ENCODE measurements at regions not wholly inside any gene's neighbourhood (a gene's known extent, or its start where the extent isn't known, plus 50 kb on each side); places are given as distances from the start of the nearest gene placed in this dataset.

GRCh38 chrX:87236830-87237440 lies 280.7 kb upstream of the KLHL4 start:
- no peak overlapping the region for H3K9ac ChIP-seq (ENCODE audit: low read length)
- H3K36me3 ChIP-seq (ENCODE audit: control insufficient read depth, insufficient read depth, low read length, severe bottlenecking) = no peaks in the 10 kb centered on the region
- no peaks in the 10 kb centered on the region for H3K4me1 ChIP-seq (ENCODE audit: control insufficient read depth, insufficient read depth, low read length)
- H3K27me3 ChIP-seq (replicated peaks; ENCODE audit: control insufficient read depth, insufficient read depth, low read length) = no peaks in the 10 kb centered on the region
- H3K9me3 ChIP-seq (ENCODE audit: control insufficient read depth, low read length) = no peaks in the 10 kb centered on the region
- H3K4me3 ChIP-seq (ENCODE audit: low read length) = no peak overlapping the region
- DNase-seq (ENCODE audit: low read depth) = no peak

GRCh38 chrX:87265518-87265917 lies 252.1 kb upstream of the KLHL4 start:
- Histone ChIP-seq H3K36me3 (ENCODE audit: control insufficient read depth, insufficient read depth, low read length, severe bottlenecking) (no peaks in the 10 kb centered on the region), H3K27me3 (replicated peaks; ENCODE audit: control insufficient read depth, insufficient read depth, low read length) (peaks cover 3% of the 10 kb centered on the region), H3K9ac (ENCODE audit: low read length) (no peak overlapping the region), H3K9me3 (ENCODE audit: control insufficient read depth, low read length) (peaks cover 8% of the 10 kb centered on the region), H3K4me3 (ENCODE audit: low read length) (no peak overlapping the region), H3K4me1 (ENCODE audit: control insufficient read depth, insufficient read depth, low read length) (no peaks in the 10 kb centered on the region)
- no peak for DNase-seq (ENCODE audit: low read depth)

GRCh38 chrX:87272491-87272890 lies 245.1 kb upstream of the KLHL4 start:
- Histone ChIP-seq H3K9me3 (ENCODE audit: control insufficient read depth, low read length) (no peaks in the 10 kb centered on the region), H3K36me3 (ENCODE audit: control insufficient read depth, insufficient read depth, low read length, severe bottlenecking) (no peaks in the 10 kb centered on the region), H3K4me1 (ENCODE audit: control insufficient read depth, insufficient read depth, low read length) (no peaks in the 10 kb centered on the region), H3K27me3 (replicated peaks; ENCODE audit: control insufficient read depth, insufficient read depth, low read length) (no peaks in the 10 kb centered on the region), H3K9ac (ENCODE audit: low read length) (no peak overlapping the region), H3K4me3 (ENCODE audit: low read length) (no peak overlapping the region)
- DNase-seq (ENCODE audit: low read depth) = no peak

GRCh38 chrX:87299563-87300160 lies 217.9 kb upstream of the KLHL4 start:
- Histone ChIP-seq H3K9me3 (ENCODE audit: control insufficient read depth, low read length) (no peaks in the 10 kb centered on the region), H3K27me3 (replicated peaks; ENCODE audit: control insufficient read depth, insufficient read depth, low read length) (no peaks in the 10 kb centered on the region), H3K4me3 (ENCODE audit: low read length) (no peak overlapping the region), H3K4me1 (ENCODE audit: control insufficient read depth, insufficient read depth, low read length) (no peaks in the 10 kb centered on the region), H3K36me3 (ENCODE audit: control insufficient read depth, insufficient read depth, low read length, severe bottlenecking) (no peaks in the 10 kb centered on the region), H3K9ac (ENCODE audit: low read length) (no peak overlapping the region)
- DNase-seq (ENCODE audit: low read depth) = peak; percentile 58

GRCh38 chrX:87310780-87311179 lies 206.8 kb upstream of the KLHL4 start:
- H3K4me3 ChIP-seq (ENCODE audit: low read length) = no peak overlapping the region
- H3K9me3 ChIP-seq (ENCODE audit: control insufficient read depth, low read length) = peaks cover 4% of the 10 kb centered on the region
- H3K9ac ChIP-seq (ENCODE audit: low read length) = no peak overlapping the region
- H3K27me3 ChIP-seq (replicated peaks; ENCODE audit: control insufficient read depth, insufficient read depth, low read length) = peaks cover 4% of the 10 kb centered on the region
- no peak for DNase-seq (ENCODE audit: low read depth)
- H3K36me3 ChIP-seq (ENCODE audit: control insufficient read depth, insufficient read depth, low read length, severe bottlenecking) = no peaks in the 10 kb centered on the region
- no peaks in the 10 kb centered on the region for H3K4me1 ChIP-seq (ENCODE audit: control insufficient read depth, insufficient read depth, low read length)

- peaks cover 23% of the 10 kb centered on the region for H3K9me3 ChIP-seq (ENCODE audit: control insufficient read depth, low read length)
- H3K9ac ChIP-seq (ENCODE audit: low read length) = no peak overlapping the region
- no peak for DNase-seq (ENCODE audit: low read depth)
- no peak overlapping the region for H3K4me3 ChIP-seq (ENCODE audit: low read length)
- H3K36me3 ChIP-seq (ENCODE audit: control insufficient read depth, insufficient read depth, low read length, severe bottlenecking) = no peaks in the 10 kb centered on the region
- H3K4me1 ChIP-seq (ENCODE audit: control insufficient read depth, insufficient read depth, low read length) = no peaks in the 10 kb centered on the region
- H3K27me3 ChIP-seq (replicated peaks; ENCODE audit: control insufficient read depth, insufficient read depth, low read length) = no peaks in the 10 kb centered on the region
Measured at GRCh38 chrX:87327267-87327666, 190.3 kb upstream of the KLHL4 start.

GRCh38 chrX:87337267-87337666 lies 180.3 kb upstream of the KLHL4 start:
- DNase-seq (ENCODE audit: low read depth) = no peak
- Histone ChIP-seq H3K27me3 (replicated peaks; ENCODE audit: control insufficient read depth, insufficient read depth, low read length) (no peaks in the 10 kb centered on the region), H3K4me1 (ENCODE audit: control insufficient read depth, insufficient read depth, low read length) (no peaks in the 10 kb centered on the region), H3K36me3 (ENCODE audit: control insufficient read depth, insufficient read depth, low read length, severe bottlenecking) (no peaks in the 10 kb centered on the region), H3K9me3 (ENCODE audit: control insufficient read depth, low read length) (no peaks in the 10 kb centered on the region), H3K9ac (ENCODE audit: low read length) (no peak overlapping the region), H3K4me3 (ENCODE audit: low read length) (no peak overlapping the region)

- H3K4me3 ChIP-seq (ENCODE audit: low read length) = no peak overlapping the region
- DNase-seq (ENCODE audit: low read depth) = peak; percentile 19
- H3K9ac ChIP-seq (ENCODE audit: low read length) = no peak overlapping the region
- H3K36me3 ChIP-seq (ENCODE audit: control insufficient read depth, insufficient read depth, low read length, severe bottlenecking) = no peaks in the 10 kb centered on the region
- H3K4me1 ChIP-seq (ENCODE audit: control insufficient read depth, insufficient read depth, low read length) = no peaks in the 10 kb centered on the region
- H3K9me3 ChIP-seq (ENCODE audit: control insufficient read depth, low read length) = no peaks in the 10 kb centered on the region
- no peaks in the 10 kb centered on the region for H3K27me3 ChIP-seq (replicated peaks; ENCODE audit: control insufficient read depth, insufficient read depth, low read length)
Measured at GRCh38 chrX:87338510-87338909, 179.1 kb upstream of the KLHL4 start.

GRCh38 chrX:87370865-87371264 lies 146.7 kb upstream of the KLHL4 start:
- H3K27me3 ChIP-seq (replicated peaks; ENCODE audit: control insufficient read depth, insufficient read depth, low read length) = peaks cover 6% of the 10 kb centered on the region

GRCh38 chrX:87374324-87374723 lies 143.3 kb upstream of the KLHL4 start:
- Histone ChIP-seq H3K9me3 (ENCODE audit: control insufficient read depth, low read length) (no peaks in the 10 kb centered on the region), H3K4me3 (ENCODE audit: low read length) (no peak overlapping the region), H3K4me1 (ENCODE audit: control insufficient read depth, insufficient read depth, low read length) (no peaks in the 10 kb centered on the region), H3K27me3 (replicated peaks; ENCODE audit: control insufficient read depth, insufficient read depth, low read length) (peaks cover 6% of the 10 kb centered on the region), H3K36me3 (ENCODE audit: control insufficient read depth, insufficient read depth, low read length, severe bottlenecking) (no peaks in the 10 kb centered on the region), H3K9ac (ENCODE audit: low read length) (no peak overlapping the region)
- DNase-seq (ENCODE audit: low read depth) = no peak

More at GRCh38 chrX:87370865-87371264, 146.7 kb upstream of the KLHL4 start:
- Histone ChIP-seq H3K9ac (ENCODE audit: low read length) (no peak overlapping the region), H3K9me3 (ENCODE audit: control insufficient read depth, low read length) (no peaks in the 10 kb centered on the region), H3K4me1 (ENCODE audit: control insufficient read depth, insufficient read depth, low read length) (no peaks in the 10 kb centered on the region), H3K4me3 (ENCODE audit: low read length) (no peak overlapping the region), H3K36me3 (ENCODE audit: control insufficient read depth, insufficient read depth, low read length, severe bottlenecking) (no peaks in the 10 kb centered on the region)
- DNase-seq (ENCODE audit: low read depth) = no peak

- Histone ChIP-seq H3K36me3 (ENCODE audit: control insufficient read depth, insufficient read depth, low read length, severe bottlenecking) (no peaks in the 10 kb centered on the region), H3K4me1 (ENCODE audit: control insufficient read depth, insufficient read depth, low read length) (no peaks in the 10 kb centered on the region), H3K9ac (ENCODE audit: low read length) (no peak overlapping the region), H3K4me3 (ENCODE audit: low read length) (no peak overlapping the region), H3K27me3 (replicated peaks; ENCODE audit: control insufficient read depth, insufficient read depth, low read length) (peaks cover 3% of the 10 kb centered on the region), H3K9me3 (ENCODE audit: control insufficient read depth, low read length) (no peaks in the 10 kb centered on the region)
- no peak for DNase-seq (ENCODE audit: low read depth)
Measured at GRCh38 chrX:87376896-87377295, 140.7 kb upstream of the KLHL4 start.

GRCh38 chrX:87388381-87388780 lies 129.2 kb upstream of the KLHL4 start:
- H3K27me3 ChIP-seq (replicated peaks; ENCODE audit: control insufficient read depth, insufficient read depth, low read length) = peaks cover 3% of the 10 kb centered on the region
- no peaks in the 10 kb centered on the region for H3K9me3 ChIP-seq (ENCODE audit: control insufficient read depth, low read length)
- H3K4me3 ChIP-seq (ENCODE audit: low read length) = no peak overlapping the region
- DNase-seq (ENCODE audit: low read depth) = no peak
- no peaks in the 10 kb centered on the region for H3K4me1 ChIP-seq (ENCODE audit: control insufficient read depth, insufficient read depth, low read length)
- no peaks in the 10 kb centered on the region for H3K36me3 ChIP-seq (ENCODE audit: control insufficient read depth, insufficient read depth, low read length, severe bottlenecking)
- no peak overlapping the region for H3K9ac ChIP-seq (ENCODE audit: low read length)
